HG03097 (cell line): ENCODE measurements at regions not wholly inside any gene's neighbourhood (a gene's known extent, or its start where the extent isn't known, plus 50 kb on each side); places are given as distances from the start of the nearest gene placed in this dataset.

Experiments
- ATAC-seq: cut with Tn5 transposase; IDR thresholded peaks from one replicate; pipeline ENCODE4 v1.9.1; 2021; ENCODE audit not compliant: unreplicated experiment, low FRiP score

DNA sequence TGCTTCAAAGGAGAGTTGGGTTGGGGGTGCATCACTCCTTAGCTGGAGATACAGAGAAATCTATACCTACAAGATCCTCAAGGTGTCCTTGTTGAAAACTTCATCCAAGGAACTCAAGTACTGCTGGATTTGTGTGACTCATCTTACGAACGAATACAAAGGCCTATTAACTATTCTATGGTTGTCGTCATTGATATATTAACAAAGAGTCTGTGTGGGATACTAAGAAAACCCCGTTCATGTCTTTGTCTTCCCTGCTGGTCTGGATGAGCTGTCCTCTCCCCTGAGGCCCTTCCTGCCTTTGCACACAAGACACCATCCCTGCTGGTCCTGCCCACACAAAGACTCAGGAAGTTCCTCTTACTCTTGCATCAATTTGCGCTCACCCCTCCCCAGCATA, 54.9 kb upstream of the IRF2 start:
- no peak for ATAC-seq

DNA sequence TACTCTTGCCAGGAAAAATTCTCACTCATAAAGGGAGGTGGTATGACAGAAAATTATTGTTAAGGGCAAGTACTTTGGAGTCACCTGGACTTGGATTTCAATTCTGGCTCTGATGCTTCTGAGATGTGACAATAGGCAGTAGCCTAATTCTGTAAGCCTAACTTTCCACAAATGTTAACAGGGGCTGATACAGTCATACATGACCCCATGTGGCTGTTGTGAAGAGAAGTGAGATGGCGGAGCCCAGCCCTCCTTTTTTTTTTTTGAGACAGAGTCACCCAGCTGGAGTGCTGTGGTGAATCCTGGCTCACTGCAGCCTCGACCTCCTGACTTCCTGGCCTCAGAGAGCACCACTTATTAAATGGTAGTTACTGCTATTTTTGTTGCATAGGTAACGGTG, 54.4 kb upstream of the IRF2 start:
- no peak for ATAC-seq

GRCh38 chr4:184528051-184528450, 53.7 kb upstream of the IRF2 start:
- no peak for ATAC-seq

GRCh38 chr4:184526228-184526627, 51.9 kb upstream of the IRF2 start:
- no peak for ATAC-seq
